SU-DHL-6 (cell line): ENCODE measurements at regions not wholly inside any gene's neighbourhood (a gene's known extent, or its start where the extent isn't known, plus 50 kb on each side); places are given as distances from the start of the nearest gene placed in this dataset.

ENCODE experiments used
- EZH2phosphoT487 ChIP-seq: fragments of 200-600 bp; sonication (generic), shearing (Covaris generic); conservative IDR thresholded peaks from 2 replicates; pipeline ENCODE4 v1.6.1; 2018; ENCODE audit warnings: mild to moderate bottlenecking, antibody characterized with exemption, low read length, moderate library complexity, mixed read lengths
- TF ChIP-seq, protein P1 (sequence below): fragments of 200-600 bp; sonication (generic); IDR thresholded peaks from one replicate; pipeline ENCODE4 v1.5.1; 2017; ENCODE audit warnings: antibody characterized with exemption, mild to moderate bottlenecking, low read length, moderate library complexity; ENCODE audit not compliant: insufficient read depth, poor library complexity, severe bottlenecking

DNA sequence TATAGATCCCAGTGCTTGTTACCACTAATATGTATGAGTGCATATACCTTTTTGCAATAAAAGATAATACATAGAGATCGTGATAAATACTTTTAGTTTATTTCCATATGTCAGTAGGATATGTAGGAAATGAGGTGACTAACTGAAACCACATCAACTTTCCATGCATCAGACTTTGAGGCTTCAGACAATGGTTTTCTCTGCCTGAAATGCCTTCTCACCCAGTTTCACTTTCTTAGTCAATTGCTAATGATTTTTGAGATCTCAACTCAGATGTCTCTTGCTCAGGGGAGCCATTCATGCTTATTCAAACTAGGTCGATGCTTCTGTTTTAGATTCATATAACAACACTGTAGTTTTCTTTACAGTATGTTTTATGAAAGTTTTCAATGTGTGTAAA lies 626.6 kb upstream of the ADGRB3 start:
- TF ChIP-seq, protein P1, sequence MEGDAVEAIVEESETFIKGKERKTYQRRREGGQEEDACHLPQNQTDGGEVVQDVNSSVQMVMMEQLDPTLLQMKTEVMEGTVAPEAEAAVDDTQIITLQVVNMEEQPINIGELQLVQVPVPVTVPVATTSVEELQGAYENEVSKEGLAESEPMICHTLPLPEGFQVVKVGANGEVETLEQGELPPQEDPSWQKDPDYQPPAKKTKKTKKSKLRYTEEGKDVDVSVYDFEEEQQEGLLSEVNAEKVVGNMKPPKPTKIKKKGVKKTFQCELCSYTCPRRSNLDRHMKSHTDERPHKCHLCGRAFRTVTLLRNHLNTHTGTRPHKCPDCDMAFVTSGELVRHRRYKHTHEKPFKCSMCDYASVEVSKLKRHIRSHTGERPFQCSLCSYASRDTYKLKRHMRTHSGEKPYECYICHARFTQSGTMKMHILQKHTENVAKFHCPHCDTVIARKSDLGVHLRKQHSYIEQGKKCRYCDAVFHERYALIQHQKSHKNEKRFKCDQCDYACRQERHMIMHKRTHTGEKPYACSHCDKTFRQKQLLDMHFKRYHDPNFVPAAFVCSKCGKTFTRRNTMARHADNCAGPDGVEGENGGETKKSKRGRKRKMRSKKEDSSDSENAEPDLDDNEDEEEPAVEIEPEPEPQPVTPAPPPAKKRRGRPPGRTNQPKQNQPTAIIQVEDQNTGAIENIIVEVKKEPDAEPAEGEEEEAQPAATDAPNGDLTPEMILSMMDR, result no peak
- no peak for TF ChIP-seq EZH2phosphoT487
